GM23248 (cell line): ENCODE measurements at regions not wholly inside any gene's neighbourhood (a gene's known extent, or its start where the extent isn't known, plus 50 kb on each side); places are given as distances from the start of the nearest gene placed in this dataset.

Experiments used
- DNase-seq: peaks from one replicate; pipeline ENCODE4 v3.0.0-alpha.2; 2015
- H2AFZ ChIP-seq: fragments of 200-600 bp; sonication (generic); 2 replicates; pipeline ENCODE4 v1.6.1; 2016; ENCODE audit warnings: antibody characterized with exemption
- H3F3A ChIP-seq: fragments of 200-600 bp; sonication (generic); 2 replicates; pipeline ENCODE4 v1.6.1; 2016; ENCODE audit warnings: mild to moderate bottlenecking, antibody characterized with exemption, mixed run types; ENCODE audit not compliant: insufficient read depth
- H3K27ac ChIP-seq: fragments of 200-600 bp; sonication (generic); 2 replicates; pipeline ENCODE4 v1.5.1; 2016; ENCODE audit warnings: mild to moderate bottlenecking
- H3K27me3 ChIP-seq: fragments of 200-600 bp; sonication (generic); replicated peaks from 2 replicates; pipeline ENCODE4 v1.6.1; 2016; ENCODE audit warnings: mild to moderate bottlenecking; ENCODE audit not compliant: insufficient read depth
- H3K36me3 ChIP-seq: fragments of 200-600 bp; sonication (generic); 2 replicates; pipeline ENCODE4 v1.6.1; 2016; ENCODE audit warnings: low read depth, mild to moderate bottlenecking
- H3K4me1 ChIP-seq: fragments of 200-600 bp; sonication (generic); 2 replicates; pipeline ENCODE4 v1.6.1; 2016; ENCODE audit warnings: mild to moderate bottlenecking; ENCODE audit not compliant: insufficient read depth
- H3K4me2 ChIP-seq: fragments of 200-600 bp; sonication (generic); one replicate; pipeline ENCODE4 v1.6.1; 2016; ENCODE audit warnings: mild to moderate bottlenecking; ENCODE audit not compliant: unreplicated experiment
- H3K4me3 ChIP-seq: fragments of 200-600 bp; sonication (generic); 2 replicates; pipeline ENCODE4 v1.5.1; 2016; ENCODE audit warnings: mild to moderate bottlenecking
- H3K79me2 ChIP-seq: fragments of 200-600 bp; sonication (generic); 2 replicates; pipeline ENCODE4 v1.6.1; 2016; ENCODE audit warnings: mild to moderate bottlenecking; ENCODE audit not compliant: insufficient read depth
- H3K9ac ChIP-seq: fragments of 200-600 bp; sonication (generic); 2 replicates; pipeline ENCODE4 v1.6.1; 2016; ENCODE audit warnings: mild to moderate bottlenecking
- H3K9me2 ChIP-seq: fragments of 200-600 bp; sonication (generic); 2 replicates; pipeline ENCODE4 v1.6.1; 2016; ENCODE audit warnings: mixed run types, mild to moderate bottlenecking, moderate library complexity; ENCODE audit not compliant: insufficient read depth
- H3K9me3 ChIP-seq: fragments of 200-600 bp; sonication (generic); one replicate; pipeline ENCODE4 v1.6.1; 2017; ENCODE audit warnings: low read depth
- H4K20me1 ChIP-seq: fragments of 200-600 bp; sonication (generic); 2 replicates; pipeline ENCODE4 v1.6.0; 2016; ENCODE audit not compliant: insufficient read depth
- EZH2 ChIP-seq: fragments of 200-600 bp; sonication (generic); IDR thresholded peaks from 2 replicates; pipeline ENCODE4 v1.6.1; 2018; ENCODE audit warnings: antibody characterized with exemption, mild to moderate bottlenecking; ENCODE audit not compliant: insufficient read depth, poor library complexity, severe bottlenecking
- EZH2phosphoT487 ChIP-seq: fragments of 200-600 bp; sonication (generic); IDR thresholded peaks from 2 replicates; pipeline ENCODE4 v1.6.1; 2018; ENCODE audit warnings: antibody characterized with exemption, moderate library complexity, mild to moderate bottlenecking, low read depth; ENCODE audit not compliant: insufficient read depth
- WGBS, 2 experiments: methylation state at CpG; one replicate each; pipeline ENCODE4 v1.1.6; 2015 to 2017; ENCODE audit warnings: low lambda C conversion rate in 2 of 2, low coverage in 1 of 2; ENCODE audit errors: missing lambda C conversion rate in 2 of 2; 5-methylcytosine and 5-hydroxymethylcytosine counted together
- in situ Hi-C: fragments of 300-500 bp; cut with MboI; formaldehyde crosslinking; loops from 2 replicates; pipeline ENCODE4 v1.15.0; 2020

GRCh38 chr14:104462651-104463630 lies 116.6 kb upstream of the C14orf180 start:
- Histone ChIP-seq H3K27me3 (peaks cover 25% of the 10 kb centered on the region), H3F3A (no peaks in the 10 kb centered on the region), H3K9me3 (no peaks in the 10 kb centered on the region), H3K4me1 (no peaks in the 10 kb centered on the region), H3K4me2 (no peak overlapping the region), H3K36me3 (no peaks in the 10 kb centered on the region), H4K20me1 (no peaks in the 10 kb centered on the region), H3K79me2 (no peaks in the 10 kb centered on the region), H2AFZ (no peak overlapping the region), H3K4me3 (no peak overlapping the region), H3K9ac (no peak overlapping the region), H3K9me2 (no peaks in the 10 kb centered on the region), H3K27ac (no peak overlapping the region)
- in situ Hi-C loops = no loop called here
- 47 to 49% methylated on average over 16 of the region's 16 CpGs for WGBS, 2 experiments
- peak; percentile 23 for DNase-seq
- no peak for TF ChIP-seq EZH2phosphoT487
- no peak for TF ChIP-seq EZH2

GRCh38 chr14:104464907-104465306 lies 114.7 kb upstream of the C14orf180 start:
- Histone ChIP-seq H3K9me2 (no peaks in the 10 kb centered on the region), H4K20me1 (no peaks in the 10 kb centered on the region), H3K4me3 (no peak overlapping the region), H3K9me3 (no peaks in the 10 kb centered on the region), H3K79me2 (no peaks in the 10 kb centered on the region), H3K36me3 (no peaks in the 10 kb centered on the region), H3F3A (no peaks in the 10 kb centered on the region), H3K4me2 (no peak overlapping the region), H3K4me1 (no peaks in the 10 kb centered on the region), H3K27ac (no peak overlapping the region), H3K27me3 (peaks cover 13% of the 10 kb centered on the region; the same call in 1 of the 2 replicates), H3K9ac (no peak overlapping the region), H2AFZ (no peak overlapping the region)
- no peak for TF ChIP-seq EZH2phosphoT487
- TF ChIP-seq EZH2 = no peak
- 46 to 50% methylated on average over 6 of the region's 6 CpGs for WGBS, 2 experiments
- in situ Hi-C loops = no loop called here
- DNase-seq = no peak

DNA sequence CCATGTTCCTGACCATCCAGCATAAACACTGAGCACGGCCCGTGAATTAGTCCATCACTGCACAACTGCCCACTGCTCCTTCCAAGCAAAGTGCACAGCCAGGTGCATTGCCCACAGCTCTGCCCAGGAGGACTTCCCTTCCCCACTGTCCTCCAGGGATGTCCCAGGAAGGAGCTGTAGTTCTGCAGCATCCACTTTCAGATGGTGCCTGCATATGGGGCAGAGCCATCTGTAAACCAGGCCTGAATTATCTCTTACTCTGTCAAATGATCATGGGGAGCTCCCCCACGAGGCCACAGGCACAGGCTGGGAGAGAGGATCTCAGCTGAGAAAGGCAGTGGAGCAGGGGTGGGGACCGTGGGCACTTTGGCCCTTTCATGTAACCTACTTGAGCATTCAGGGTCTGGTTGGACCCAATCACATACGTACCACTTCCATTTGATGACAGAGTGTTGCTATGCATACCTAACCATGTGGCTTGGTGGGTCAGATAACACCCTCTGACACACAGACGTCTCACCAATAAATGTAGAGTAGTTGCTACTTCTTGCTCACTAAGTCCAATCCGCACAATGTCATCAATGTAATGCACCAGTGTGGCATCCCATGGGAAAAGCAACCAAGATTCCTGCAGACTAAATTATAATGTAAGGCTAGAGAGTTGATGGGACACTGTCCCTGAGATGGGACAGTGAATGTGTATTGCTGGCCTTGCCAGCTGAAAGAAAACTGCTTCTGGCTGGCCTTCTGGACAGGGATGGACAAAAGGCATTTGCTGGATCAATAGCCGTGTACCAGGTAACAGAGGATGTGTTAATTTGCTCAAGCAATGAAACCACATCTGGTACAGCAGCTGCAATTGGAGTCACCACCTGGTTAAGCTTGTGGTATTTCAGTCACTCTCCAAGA lies 113.8 kb upstream of the C14orf180 start:
- WGBS, 2 experiments = 17 to 19% methylated on average over 8 of the region's 8 CpGs
- Histone ChIP-seq H3K9me2 (no peaks in the 10 kb centered on the region), H3K27me3 (peaks cover 6% of the 10 kb centered on the region; the same call in 1 of the 2 replicates), H3K9me3 (no peaks in the 10 kb centered on the region), H3K27ac (no peak overlapping the region), H3K9ac (no peak overlapping the region), H3K79me2 (no peaks in the 10 kb centered on the region), H2AFZ (no peak overlapping the region), H4K20me1 (no peaks in the 10 kb centered on the region), H3F3A (no peaks in the 10 kb centered on the region), H3K4me2 (no peak overlapping the region), H3K4me3 (no peak overlapping the region), H3K4me1 (no peaks in the 10 kb centered on the region), H3K36me3 (no peaks in the 10 kb centered on the region)
- TF ChIP-seq EZH2 = no peak
- TF ChIP-seq EZH2phosphoT487 = no peak
- in situ Hi-C loops = no loop called here
- no peak for DNase-seq

DNA sequence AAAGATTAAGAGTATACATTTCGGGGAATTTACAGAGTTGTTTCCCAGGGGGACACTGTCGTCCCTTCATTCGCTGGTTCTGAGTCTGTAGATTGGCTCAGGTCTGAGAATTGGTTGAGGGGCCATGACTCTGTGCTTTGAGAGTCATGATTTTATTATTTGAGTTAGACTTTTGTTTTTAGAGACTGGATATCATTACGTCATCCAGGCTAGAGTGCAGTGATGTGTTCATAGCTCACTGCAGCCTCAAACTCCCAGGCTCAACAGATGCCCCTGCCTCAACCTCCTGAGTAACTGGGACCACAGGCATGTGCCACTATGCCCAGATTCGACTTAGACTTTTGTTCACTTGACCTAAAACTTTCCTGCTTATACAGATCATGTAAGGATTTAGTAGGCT lies 112.3 kb upstream of the C14orf180 start:
- no peaks in the 10 kb centered on the region for H3K9me3 ChIP-seq
- H3K79me2 ChIP-seq = no peaks in the 10 kb centered on the region
- DNase-seq = no peak
- no peak overlapping the region for H3K4me3 ChIP-seq
- 5 to 9% methylated on average over 5 of the region's 5 CpGs for WGBS, 2 experiments
- H3K4me2 ChIP-seq = no peak overlapping the region
- H3K4me1 ChIP-seq = no peaks in the 10 kb centered on the region
- no peaks in the 10 kb centered on the region for H3F3A ChIP-seq
- H3K36me3 ChIP-seq = no peaks in the 10 kb centered on the region
- no peak overlapping the region for H3K9ac ChIP-seq
- H3K9me2 ChIP-seq = no peaks in the 10 kb centered on the region
- H3K27ac ChIP-seq = no peak overlapping the region
- no peaks in the 10 kb centered on the region for H4K20me1 ChIP-seq
- H2AFZ ChIP-seq = no peak overlapping the region
- peaks cover 6% of the 10 kb centered on the region; the same call in 1 of the 2 replicates for H3K27me3 ChIP-seq
- no peak for TF ChIP-seq EZH2phosphoT487
- TF ChIP-seq EZH2 = no peak
- in situ Hi-C loops = no loop called here
